GM12873 (cell line): ENCODE measurements at regions not wholly inside any gene's neighbourhood (a gene's known extent, or its start where the extent isn't known, plus 50 kb on each side); places are given as distances from the start of the nearest gene placed in this dataset.

Experiments
- CTCF ChIP-seq: IDR thresholded peaks from 2 replicates; pipeline ENCODE4 v1.5.1; 2012; ENCODE audit warnings: low read depth, mild to moderate bottlenecking, moderate library complexity, low read length, control low read depth; ENCODE audit not compliant: insufficient read depth; ENCODE audit errors: missing control alignments

GRCh38 chr2:176687944-176688343 lies 418.7 kb downstream of the MTX2 start:
- TF ChIP-seq CTCF, result no peak

GRCh38 chr2:176689711-176690110 lies 420.5 kb downstream of the MTX2 start:
- TF ChIP-seq CTCF, result no peak

GRCh38 chr2:176691471-176691870 lies 422.2 kb downstream of the MTX2 start:
- no peak for TF ChIP-seq CTCF

- TF ChIP-seq CTCF, result no peak
Measured at GRCh38 chr2:176692533-176692932, 423.3 kb downstream of the MTX2 start.

- TF ChIP-seq CTCF, result no peak
Measured at GRCh38 chr2:176699098-176699497, 429.9 kb downstream of the MTX2 start.

GRCh38 chr2:176699644-176700043 lies 430.4 kb downstream of the MTX2 start:
- no peak for TF ChIP-seq CTCF

- no peak for TF ChIP-seq CTCF
Measured at GRCh38 chr2:176702131-176702530, 432.9 kb downstream of the MTX2 start.
